Pons (tissue), 1 donor: ENCODE measurements at regions not wholly inside any gene's neighbourhood (a gene's known extent, or its start where the extent isn't known, plus 50 kb on each side); places are given as distances from the start of the nearest gene placed in this dataset.
A peak's percentile ranks its signal among the peaks of the same experiment; 100 is the strongest.

ENCODE experiments used
- DNase-seq: peaks from one replicate; pipeline ENCODE4 v3.0.0-alpha.2; 2016; ENCODE audit warnings: low spot score

DNA sequence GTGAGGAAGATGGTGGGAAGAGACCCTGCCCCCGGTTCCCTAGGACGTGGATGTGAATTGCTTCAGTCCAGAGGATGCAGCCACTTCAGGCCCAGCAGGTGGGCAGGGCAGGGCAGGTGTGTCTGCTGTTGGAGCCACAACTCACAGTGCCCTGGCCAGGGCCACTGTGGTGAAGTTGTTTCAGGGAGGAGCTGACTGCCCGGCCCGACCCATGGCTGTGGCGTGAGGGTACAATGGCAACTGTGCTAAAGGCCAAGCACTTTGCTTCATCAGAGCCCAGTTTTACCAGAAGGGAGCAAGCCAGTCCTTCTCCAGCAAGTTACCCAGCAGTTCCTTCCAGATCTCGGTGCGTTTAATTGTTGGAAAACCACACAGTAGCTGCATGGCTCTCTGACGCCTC, 1174.4 kb downstream of the BRD1 start:
- DNase-seq, result no peak

DNA sequence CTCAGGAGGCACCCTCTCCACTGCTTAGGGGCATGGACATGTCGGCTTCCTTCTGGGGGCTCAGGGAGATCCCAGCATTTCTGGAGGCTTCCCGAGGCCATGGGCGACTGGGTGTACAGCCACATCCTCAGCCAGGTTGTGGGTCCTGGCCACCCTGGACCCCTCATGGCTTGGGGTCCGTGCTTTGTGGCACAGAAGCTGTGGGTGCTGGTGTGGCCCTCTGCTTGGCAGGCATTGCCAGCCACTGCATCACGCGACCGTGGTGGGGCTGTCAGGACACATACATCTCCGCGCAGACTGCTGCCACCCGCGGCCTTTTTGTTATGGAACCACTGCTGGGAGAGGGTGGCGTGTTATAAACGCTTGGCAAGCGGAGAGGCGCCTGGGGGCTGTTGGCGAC, 1174.9 kb downstream of the BRD1 start:
- no peak for DNase-seq

DNA sequence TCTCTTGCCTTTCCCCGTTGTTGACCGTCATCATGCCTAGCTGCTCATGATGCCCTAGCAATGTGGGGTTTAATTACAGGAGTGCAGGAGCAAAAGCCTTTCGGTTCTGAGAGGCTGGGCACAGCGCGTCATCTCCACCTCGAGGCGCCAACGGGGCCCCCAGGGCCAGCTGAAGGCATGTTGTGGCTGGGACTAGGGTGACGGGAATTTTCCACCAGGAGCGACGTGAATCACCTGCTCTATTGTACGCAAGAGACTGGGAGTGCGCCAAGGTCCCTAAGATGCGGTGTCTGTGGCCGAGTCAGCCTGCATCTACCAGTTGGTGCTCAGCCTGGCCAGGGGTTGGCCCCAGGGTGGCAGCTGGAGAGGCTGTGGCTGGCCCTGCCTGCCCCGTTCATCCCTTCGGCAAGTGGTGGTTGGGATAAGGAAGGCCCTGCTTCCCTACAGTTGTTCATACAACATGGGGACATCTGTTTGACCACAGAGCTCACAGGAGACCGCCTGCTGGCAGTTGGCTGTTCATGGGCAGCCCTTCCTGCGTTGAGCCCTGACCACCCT, 1175.6 kb downstream of the BRD1 start:
- no peak for DNase-seq

- DNase-seq, result peak; percentile 68
Observed at GRCh38 chr22:48651036-48651890, 1176.4 kb downstream of the BRD1 start.

- no peak for DNase-seq
Observed at GRCh38 chr22:48650323-48651035, 1177.2 kb downstream of the BRD1 start.

GRCh38 chr22:48649466-48649865, 1178.2 kb downstream of the BRD1 start:
- no peak for DNase-seq

GRCh38 chr22:48649031-48649430, 1178.6 kb downstream of the BRD1 start:
- DNase-seq, result no peak

DNA sequence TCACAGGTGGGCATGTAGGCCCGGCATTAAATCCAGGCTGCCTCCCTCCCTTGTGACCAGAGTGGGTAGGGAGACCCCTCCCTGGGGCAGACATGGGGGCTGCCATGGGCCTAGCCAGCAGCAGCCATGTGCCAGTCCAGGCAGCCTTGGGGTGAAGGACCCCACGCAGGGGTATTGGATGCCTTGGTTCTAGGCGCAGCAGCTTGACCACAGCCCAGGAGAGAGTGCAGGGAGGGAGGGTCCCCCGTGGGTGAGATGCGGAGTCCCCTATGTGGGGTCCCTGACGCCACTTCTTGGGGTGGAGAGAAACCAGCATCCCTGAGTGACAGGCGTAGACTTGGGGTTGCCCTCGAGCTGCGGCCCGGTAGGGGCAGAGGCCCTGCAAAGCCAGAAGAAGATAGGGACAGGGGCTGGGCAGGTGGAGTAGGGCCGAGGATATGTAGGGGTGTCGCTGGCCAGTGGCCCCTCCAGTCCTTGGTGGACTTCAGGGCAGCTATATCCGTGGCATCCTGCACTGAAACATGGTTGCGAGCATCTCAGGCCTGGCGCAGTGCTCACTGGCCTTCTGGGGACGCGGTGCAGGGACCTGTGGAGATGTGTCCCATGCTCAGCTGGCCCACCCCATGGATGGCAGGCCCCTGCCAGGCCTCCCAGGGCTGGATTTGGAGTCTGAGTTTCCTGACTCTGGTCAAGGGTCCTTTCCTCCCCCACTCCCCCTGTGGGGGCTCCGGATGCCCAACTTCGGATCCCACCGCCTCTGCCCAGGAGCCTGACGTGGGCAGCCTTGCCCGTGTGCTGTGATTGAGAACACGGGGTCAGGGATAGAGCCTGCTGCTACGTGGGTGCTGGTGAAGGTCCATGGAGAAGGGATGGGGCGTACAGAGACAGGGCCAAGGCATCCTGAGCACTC, 1179.8 kb downstream of the BRD1 start:
- no peak for DNase-seq

GRCh38 chr22:48647051-48647450, 1180.6 kb downstream of the BRD1 start:
- no peak for DNase-seq

- DNase-seq, result no peak
Observed at GRCh38 chr22:48646216-48646925, 1181.3 kb downstream of the BRD1 start.

GRCh38 chr22:48645766-48646165, 1181.9 kb downstream of the BRD1 start:
- DNase-seq, result no peak

DNA sequence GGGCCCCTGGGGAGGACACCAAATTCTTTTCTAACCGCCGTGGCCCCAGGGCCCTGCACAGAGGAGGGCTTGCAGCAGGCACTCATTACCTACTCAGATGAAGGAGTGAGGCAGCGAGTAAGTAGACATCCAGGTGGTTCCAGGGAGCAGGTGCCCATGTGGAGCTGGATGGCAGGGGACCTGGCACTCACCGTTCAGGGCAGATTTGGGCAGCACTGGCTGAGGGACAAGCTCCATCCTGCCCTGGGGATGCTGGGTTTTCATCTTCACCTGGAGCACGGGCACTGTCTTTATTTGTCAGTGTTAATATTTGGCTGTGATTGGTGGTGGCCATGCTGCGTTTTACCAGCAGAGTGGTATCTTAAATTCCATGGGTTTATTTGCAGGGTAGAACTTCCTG, 1182.7 kb downstream of the BRD1 start:
- no peak for DNase-seq

DNA sequence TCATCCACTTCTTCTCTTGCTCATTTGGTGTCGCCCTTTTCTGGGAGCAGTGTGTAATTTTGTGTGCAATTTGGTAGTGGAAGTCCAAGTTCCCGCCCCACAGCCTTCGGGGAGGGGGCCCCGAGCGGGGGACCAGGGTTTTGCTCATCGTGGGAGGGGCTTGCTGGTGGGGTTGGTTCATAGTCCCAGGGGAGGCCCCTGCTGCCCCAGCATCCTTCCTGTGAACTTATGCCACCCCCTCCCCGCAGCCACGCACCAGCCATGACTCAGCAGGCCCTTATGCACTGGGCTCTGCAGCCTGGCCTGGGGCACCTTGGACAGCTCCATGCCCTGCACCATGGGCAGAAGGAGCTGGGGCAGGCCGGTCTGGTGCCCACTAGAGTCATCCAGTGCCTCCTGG, 1183.6 kb downstream of the BRD1 start:
- DNase-seq, result no peak

DNA sequence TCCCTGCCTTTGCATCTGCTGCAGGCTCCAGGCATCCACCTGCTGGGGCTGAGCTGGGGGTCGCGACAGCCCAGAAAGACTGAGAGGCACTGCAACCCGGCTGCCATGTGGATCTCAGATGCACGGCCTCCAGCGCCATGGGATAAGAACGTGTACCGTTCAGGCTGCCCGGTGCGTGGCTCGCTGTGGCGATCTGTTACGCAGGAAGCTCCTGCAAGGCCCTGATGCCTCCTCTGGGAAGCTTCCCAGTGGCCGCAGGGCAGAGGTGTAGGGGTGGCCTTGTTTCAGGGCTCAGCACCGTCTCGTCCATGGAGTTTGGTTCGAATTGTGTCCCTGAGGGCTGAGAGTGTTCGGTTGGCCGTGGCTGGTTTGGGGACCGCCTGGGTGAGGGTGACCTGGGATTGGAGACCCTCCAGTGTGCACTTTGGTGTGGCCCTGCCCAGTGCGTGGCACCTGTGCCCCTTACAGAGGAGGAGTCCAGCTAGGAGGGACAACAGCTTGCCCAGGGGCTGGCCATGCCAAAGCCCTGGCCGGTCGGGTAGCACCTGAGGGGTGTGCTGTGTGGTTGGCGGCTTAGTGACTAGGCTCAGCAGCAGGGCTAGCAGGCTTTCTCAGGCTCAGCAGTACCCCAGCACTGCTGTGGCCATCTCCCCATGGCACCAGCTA, 1184.5 kb downstream of the BRD1 start:
- no peak for DNase-seq

GRCh38 chr22:48642550-48642949, 1185.1 kb downstream of the BRD1 start:
- no peak for DNase-seq

- no peak for DNase-seq
Observed at GRCh38 chr22:48641906-48642475, 1185.7 kb downstream of the BRD1 start.

- no peak for DNase-seq
Observed at GRCh38 chr22:48640890-48641841, 1186.5 kb downstream of the BRD1 start.

DNA sequence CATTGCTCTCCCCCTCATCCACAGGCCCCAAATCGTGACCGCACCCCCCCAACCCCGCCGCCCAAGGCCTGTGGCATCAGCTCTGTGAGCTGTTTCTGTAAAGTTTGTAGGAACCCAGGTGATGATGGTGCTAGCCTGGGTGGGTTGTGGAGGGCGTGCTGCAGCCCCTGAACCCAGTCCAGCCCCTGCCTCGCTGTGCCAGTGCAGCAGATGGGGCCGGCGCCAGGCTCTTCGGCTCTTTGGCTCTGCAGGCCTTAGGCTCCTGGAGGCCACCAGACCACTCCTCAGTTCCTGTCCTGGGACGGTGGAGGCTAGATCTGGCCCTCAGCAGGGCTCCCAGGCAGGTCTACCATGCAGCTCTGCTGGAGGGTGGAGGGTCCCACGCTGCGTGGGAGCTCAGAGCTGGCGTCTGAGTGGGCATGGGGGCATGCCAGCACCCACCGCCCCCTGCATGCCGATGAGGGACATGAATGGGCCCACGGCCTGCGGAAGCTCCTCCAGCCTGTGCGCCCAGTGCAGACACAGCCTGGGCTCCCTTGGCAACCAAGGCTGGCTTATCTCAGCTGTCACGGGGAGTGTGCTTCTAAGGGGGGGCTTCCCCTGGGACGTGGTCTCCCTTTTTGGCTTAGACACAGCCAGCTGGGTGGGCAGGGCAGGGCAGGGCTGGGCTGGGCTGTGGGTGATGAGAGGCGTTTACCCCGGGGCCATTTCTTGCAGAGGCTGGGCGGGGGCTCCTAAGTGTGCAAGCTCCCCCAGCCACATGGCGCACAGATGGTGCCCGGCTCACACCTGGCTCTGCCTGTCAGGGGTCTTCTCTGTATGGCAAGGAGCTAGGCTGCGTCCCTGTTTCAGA, 1187.6 kb downstream of the BRD1 start:
- DNase-seq, result no peak
